ENCODE measurements at regions not wholly inside any gene's neighbourhood (a gene's known extent, or its start where the extent isn't known, plus 50 kb on each side); places are given as distances from the start of the nearest gene placed in this dataset.
"Not testable (repeated sequence)": the region's sequence is repeated elsewhere in the genome, so short reads cannot be mapped to it uniquely, and the experiment has no call there.

DNA sequence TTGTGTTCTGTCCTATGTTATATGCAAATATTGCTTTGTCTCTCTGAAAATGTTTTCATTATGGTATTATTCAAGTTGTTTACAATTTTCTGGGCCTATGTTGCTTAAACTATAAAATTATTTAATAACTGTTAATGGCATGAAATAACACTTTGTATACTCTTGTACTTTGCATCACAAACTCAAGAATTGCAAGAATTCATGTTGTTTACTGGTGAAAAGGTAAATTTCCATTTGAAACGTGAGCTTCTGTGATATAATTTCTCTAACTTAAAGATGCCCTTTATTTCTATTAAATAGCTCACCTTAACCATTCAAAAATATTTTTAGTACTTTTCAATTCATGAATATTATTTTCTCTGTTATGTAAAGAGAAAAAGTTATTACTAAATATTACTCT, 1504.2 kb downstream of the SUCLG1 start:
- no peak for DNase-seq (ENCODE audit: low spot score)

DNA sequence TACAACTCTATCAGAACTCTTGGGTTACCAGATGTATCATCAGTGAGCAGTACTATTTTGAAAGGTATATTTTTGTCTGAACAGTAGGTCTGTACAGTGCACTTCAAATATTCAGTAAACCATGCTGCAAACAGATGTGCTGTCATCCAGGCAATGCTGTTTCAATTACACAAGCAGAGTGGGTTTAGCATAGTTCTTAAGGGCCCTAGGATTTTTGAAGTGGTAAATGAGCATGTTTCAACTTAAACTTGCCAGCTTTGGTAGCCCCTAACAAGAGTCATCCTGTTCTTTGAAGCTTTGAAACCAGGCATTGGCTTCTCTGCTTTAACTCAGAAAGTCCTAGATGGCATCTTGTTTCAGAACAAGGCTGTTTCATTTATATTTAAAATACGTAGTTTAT, 1519.9 kb downstream of the SUCLG1 start:
- no peak for DNase-seq (ENCODE audit: low spot score)

DNA sequence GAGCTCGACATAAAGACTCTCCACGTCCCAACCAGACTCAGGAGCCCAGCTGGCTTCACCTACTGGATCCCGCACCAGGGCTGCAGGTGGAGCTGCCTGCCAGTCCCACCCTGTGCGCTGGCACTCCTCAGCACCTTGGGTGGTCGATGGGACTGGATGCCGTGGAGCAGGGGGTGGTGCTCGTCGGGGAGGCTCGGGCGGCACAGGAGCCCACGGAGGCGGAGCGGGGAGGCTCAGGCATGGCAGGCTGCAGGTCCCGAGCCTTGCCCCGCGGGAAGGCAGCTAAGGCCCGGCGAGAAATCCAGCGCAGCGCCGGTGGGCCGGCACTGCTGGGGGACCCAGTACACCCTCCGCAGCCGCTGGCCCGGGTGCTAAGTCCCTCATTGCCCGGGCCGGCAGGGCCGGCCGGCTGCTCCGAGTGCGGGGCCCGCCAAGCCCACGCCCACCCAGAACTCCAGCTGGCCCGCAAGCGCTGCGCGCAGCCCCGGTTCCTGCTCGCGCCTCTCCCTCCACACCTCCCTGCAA, 1520.7 kb downstream of the SUCLG1 start:
- not testable (repeated sequence) for DNase-seq (ENCODE audit: low spot score)

DNA sequence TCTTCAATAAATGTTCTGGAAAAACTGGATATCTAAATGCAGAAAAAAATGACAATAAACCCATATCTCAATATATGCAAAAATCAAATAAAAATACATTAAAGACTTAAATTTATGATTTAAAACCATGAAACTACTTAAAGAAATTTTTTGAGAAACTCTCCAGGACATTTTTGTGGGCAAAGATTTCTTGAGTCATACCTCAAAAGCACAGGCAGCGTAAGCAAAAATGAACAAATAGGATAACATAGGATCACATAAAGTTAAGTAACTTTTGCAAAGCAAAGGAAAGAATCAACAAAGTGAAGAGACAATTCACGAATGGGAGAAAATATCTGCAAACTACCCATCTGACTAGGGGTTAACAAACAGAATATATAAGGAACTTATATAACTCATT, 1545.5 kb downstream of the SUCLG1 start:
- no peak for DNase-seq (ENCODE audit: low spot score)

DNA sequence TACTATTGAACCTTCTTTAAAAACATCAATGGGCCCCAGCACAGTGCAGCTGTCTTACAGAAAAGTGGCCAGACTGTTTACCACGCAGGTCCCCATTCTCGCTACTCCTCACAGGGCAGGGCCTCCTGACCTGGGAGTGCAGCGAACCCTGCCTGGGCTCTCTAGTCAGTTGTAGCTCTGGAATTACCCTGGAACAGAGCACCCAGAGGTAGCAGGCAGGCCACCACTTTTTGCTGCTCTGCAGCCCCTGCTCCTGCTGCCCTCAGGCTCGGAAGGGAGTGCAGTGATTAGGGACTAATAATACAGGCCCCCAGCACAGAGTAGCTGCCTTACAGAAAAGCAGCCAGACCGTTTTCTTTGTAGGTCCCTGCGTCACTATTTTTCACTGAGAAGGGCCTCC, 1563.0 kb downstream of the SUCLG1 start:
- no peak for DNase-seq (ENCODE audit: low spot score)

DNA sequence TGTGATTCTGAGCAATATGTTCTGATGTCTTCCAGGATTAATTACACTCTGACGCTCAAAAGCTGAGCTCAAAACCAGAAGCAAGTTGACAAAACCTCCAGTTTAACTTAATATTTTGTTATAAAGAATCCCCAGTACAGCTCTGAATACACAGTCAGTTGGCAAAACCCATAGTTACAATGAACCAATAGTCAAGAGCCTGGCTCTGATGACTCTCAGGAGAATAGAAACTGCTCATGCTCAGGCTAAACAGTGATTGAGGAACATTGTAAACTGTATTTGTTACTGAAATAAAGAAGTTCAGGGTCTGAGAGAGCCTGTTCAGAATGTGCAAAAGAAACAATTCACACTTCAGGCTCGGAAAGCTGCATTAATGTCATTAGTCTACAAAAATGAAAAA, 1565.9 kb downstream of the SUCLG1 start:
- DNase-seq (ENCODE audit: low spot score) = no peak

DNA sequence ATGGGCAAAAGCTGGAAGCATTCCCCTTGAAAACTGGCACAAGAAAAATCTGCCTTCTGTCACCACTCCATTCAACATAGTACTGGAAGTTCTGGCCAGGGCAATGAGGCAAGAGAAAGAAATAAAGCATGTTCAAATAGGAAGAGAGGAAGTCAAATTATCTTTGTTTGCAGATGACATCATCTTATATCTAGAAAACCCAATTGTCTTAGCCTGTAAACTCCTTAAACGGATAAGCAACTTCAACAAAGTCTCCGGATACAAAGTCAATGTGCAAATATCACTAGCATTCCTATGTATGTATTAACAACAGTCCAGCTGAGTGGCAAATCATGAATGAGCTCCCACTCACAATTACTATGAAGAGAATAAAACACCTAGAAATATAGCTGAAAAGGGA, 1579.3 kb downstream of the SUCLG1 start:
- DNase-seq (ENCODE audit: low spot score) = no peak

DNA sequence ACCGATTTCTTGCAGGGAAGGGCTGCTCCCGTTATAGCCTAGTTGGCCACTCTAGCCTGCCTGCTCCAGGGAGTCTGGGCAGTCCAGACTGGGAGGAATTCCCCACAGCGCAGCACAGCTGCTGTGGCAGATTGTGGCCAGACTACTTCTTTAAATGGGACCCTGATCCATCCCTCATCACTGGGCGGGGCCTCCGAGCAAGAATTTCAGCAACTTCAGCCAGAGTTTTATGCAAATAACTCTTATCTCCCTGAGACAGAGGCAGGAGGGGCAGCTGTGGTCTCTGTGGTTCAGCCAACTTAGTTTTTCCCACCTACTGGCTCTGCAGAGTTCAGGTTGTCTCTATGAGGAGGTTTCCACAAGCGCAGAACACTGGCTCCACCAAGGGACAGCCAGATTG, 1583.2 kb downstream of the SUCLG1 start:
- no peak for DNase-seq (ENCODE audit: low spot score)

DNA sequence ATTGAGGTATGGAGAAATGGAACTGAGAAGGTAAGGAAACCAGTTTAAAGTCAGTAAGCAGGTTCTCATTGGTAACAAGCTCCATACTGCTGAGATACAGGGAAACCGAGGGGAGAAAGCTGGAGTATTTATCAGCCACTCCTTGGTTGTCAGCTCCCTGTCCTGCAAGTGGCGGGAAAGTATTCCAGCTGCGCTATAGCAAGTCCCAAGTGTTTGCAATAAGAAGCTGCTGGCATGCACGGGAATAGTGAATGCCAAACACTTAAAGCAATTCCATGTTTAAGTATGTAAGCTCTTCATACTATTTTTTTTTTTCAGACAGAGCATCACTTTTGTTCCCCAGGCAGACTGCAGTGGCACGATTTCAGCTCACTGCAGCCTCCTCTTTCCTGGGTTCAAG, 1601.1 kb downstream of the SUCLG1 start:
- no peak for DNase-seq (ENCODE audit: low spot score)

DNA sequence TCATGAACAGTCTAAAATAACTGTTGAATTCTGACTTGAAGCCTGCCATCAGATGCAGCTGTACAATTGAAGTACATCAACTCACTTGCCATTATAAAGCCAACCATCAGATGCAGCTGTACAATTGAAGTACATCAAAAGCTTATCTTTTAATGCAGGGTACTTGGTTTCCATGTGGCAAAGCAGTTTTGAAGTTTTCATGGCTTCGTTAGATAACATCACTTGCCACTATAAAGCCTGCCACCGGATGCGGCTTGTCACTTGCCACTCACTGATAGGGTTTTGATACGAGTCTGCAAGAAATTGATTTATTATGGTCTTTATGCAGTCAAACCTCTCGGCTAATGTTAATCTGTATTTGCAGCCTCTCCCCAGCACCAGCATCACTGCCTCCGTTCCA, 1605.8 kb downstream of the SUCLG1 start:
- DNase-seq (ENCODE audit: low spot score) = no peak

DNA sequence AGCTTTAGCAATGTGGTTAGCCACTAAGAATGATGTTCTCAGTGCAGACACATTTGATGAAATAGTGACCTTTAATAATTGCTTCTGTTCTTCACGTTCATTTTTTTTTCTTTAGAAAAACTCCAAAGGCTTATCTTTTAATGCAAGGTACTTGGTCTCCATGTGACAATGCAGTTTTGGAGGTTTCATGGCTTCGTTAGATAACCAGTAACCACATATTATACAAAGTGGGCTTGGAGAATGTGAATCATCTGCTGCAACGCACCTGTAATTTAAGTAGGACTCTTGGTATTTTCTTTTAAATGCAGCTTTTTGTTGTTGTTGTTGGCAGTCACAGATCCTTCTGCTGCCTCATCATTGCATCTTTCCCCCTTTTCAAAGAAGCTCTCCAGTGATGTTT, 1606.3 kb downstream of the SUCLG1 start:
- DNase-seq (ENCODE audit: low spot score) = no peak

DNA sequence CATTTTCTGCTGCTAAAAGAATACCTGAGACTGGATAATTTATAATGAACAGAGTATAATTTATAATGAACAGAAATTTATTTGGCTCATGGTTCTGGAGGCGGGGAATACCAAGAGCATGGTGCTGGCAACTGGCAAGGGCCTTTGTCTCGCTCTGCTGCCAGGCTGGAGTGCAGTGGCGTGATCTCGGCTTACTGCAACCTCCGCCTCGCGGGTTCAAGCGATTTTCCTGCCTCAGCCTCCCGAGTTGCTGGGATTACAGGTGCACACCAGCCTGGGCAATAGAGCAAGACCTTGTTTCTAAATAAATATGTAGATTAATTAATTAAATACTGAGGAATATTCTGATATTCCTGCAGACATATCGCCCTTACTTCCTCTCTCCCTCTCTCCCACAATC, 1610.8 kb downstream of the SUCLG1 start:
- no peak for DNase-seq (ENCODE audit: low spot score)

DNA sequence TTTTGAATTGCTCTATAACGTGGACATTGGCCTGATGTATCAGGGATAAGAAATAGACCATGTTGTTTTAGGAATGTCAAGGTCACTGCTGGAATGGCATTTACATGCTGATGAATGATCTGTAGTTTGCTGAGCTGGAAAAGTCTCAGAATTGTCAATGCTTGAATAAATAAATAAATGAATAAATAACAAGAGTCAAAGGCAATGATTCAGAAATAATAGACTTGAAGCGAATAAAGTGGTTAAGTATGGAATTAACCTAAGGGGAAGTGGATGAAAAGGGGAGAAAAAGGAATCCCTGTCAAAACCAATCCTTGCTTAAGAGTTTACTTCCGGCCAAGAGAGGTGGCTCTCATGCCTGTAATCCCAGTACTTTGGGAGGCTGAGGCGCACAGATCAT, 1620.0 kb downstream of the SUCLG1 start:
- DNase-seq (ENCODE audit: low spot score) = no peak

DNA sequence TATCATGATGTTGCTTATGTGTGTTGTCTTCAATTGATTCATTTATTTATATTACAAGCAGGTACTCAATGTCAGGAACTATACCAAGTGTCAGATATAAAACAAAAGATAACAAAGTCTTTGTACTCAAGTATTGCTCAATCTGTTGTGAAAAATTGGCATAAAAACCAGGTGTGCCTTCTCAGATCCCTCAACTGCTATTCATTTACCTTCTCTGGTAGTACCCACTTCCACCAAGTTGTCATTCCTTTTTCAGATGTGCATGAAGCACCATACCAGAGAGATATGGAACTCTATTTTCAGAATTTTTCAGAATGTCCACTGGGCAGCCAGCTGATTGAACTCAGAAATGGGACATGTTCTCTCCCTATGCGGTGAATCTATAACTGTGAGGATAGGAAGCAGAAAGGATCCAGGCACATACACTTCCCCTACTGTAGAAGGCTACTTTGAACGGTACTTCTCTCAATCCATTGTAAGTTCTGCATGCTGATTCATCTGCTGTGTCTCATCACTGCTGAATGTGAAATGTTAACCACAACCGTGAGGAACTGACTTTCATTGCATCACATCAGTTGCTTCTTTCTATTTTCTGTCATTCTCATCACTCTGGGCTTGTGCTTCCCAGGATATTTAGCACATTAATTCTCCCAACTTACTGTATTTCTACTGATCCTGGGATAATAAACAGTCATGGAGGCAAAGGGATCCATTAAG, 1621.3 kb downstream of the SUCLG1 start:
- no peak for DNase-seq (ENCODE audit: low spot score)

DNA sequence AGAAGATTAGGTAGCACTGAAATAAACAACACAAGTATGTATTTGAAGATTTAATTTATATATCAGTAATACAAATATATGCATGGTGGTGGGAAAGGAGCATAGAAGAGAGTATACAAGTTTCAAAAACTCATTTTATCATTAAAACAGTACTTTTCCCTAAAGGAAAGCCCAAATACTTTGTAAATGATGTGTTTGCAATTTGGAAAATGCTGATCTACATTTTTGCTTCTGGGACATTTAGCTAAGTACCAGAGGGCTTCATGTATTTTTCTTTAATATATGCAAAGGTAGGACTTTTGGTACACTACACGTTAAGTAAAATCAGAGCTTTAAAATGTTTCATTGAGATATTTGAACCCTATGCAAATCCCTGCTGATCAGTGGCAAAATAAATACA, 1624.2 kb downstream of the SUCLG1 start:
- DNase-seq (ENCODE audit: low spot score) = no peak

DNA sequence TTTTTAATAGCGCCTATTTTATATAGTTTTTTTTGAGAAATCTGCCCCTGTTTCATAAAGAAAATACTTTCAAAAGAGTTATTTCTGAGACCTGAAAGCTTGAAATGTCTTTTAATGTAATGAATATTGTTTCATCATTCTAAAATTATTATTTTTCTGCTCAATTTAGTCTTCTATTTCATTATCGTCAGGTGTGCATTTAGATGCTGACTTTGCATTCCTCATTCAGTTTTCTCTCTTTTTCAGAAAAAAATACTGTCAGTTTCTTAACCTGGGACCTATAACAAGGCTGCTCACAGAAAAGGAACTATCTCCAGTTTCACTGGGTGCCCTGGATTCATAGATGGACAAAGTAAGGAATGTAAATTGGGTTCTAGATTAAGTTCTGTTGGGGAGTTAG, 1631.7 kb downstream of the SUCLG1 start:
- no peak for DNase-seq (ENCODE audit: low spot score)

DNA sequence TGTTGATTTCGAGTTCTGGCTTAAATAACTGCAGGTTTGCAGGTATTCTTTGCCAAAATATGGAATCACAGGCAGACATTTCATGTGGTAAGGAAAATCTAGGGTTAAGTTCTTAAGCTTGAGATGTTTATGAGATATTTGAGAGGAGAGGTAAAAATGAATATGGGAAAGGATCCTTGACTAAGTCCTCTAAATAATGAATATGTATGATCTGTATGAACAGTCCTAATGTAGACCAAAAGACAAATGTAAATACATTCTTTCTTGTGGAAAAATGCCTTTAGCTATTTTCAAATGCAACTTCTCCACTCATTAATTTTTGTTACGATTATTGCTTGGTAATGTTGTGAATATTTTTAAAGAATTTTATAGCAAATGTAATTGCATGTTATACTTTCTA, 1632.6 kb downstream of the SUCLG1 start:
- DNase-seq (ENCODE audit: low spot score) = no peak

DNA sequence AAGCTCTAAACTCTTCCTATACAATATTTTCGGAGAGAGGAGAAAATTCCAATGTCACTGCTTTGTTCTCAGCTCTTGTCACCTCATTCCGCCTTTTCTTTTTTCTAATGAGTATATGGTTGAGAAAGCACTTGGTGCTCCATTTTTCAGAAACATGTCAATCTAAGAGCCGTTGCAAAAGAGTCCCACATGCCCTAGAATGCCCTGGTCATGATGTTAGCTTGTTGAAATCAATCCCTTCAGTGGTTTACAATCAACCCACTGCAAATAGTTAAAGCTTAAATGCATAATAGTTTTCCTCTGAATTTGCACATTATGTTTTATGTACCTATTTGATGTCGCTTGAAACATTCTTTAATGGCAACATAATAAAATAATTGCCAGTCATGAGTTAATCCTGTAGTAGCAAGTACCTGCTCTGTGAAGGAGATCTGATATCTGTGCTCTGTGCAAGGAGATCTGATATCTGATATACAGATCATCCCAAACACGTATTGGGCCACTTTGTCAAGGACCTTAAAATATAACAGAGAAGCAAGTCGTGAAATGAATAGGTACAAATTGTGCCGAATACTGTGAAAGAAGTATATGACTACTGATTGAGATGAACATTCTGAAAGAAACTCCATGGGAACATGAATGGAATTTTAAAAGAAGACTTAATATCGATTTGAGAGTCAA, 1633.5 kb downstream of the SUCLG1 start:
- no peak for DNase-seq (ENCODE audit: low spot score)

DNA sequence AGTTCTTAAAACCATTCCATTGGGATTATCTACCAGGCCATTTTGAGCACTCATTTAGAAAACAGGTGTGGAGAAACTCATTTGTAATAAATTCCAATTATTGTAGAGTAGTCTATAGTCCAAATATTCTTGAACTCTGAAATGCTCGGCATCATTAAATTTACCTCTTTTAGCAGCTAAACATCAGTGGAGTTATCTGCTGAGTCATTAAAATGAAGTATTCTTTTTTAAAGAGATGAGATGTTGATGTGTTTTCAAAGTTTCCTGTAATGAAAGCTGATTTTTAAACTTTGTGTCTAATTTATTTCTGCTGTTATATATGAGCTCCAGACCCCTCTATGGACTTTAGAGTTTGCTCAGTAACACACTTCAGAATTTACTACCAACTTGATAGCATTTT, 1635.2 kb downstream of the SUCLG1 start:
- DNase-seq (ENCODE audit: low spot score) = no peak

DNA sequence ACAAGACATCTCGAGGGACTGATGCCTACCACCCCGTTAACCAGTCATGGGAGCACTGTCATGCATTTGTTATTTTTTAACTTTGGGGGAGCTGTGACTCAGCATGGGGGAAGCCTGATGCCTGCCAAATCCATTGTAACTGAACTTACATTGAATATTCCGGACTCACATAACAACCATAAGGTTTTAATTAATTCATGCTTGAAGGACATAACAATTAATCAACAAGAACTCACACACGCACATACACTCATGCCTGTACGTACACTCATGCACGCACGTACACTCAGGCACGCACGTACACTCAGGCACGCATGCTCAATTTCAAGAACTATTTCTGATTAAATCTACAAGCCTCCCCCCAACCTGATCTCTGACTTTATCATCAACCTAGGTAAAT, 1639.1 kb downstream of the SUCLG1 start:
- DNase-seq (ENCODE audit: low spot score) = no peak

DNA sequence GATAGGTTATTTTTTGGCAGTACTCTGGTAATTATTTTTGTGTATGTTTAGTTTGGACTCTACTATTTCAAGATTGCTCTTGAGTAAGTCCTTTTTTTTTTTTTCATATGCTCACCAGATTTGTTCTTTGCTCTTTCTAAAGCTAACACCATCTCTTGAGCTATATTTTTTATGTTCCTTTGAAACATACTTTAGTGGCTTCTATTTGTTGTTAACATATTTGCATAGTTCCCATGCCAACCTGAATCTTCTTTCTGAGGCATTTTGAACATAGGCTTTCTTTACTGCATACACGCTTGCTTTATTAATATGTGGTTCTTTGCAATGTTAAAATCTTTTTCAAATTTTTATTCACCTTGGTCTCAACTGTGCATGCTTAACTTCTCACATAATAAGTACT, 1644.9 kb downstream of the SUCLG1 start:
- no peak for DNase-seq (ENCODE audit: low spot score)

DNA sequence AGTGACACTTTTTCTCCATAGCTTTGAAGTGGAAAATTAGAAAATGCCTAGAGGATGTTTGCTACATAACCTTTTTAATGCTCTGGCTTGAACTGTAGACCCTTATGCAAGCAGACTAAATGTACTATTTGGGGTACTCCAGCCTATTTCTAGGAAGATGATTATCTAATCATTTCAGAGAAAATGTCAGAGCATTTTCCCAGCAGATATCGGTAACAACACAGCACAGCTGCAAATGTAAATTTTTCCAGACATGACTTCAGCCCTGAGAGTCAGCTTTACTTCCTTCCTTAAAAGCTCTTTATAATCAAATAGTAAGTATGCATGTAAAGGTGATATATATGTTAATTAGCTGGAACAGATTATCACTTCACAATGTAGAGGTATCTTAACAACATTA, 1647.1 kb downstream of the SUCLG1 start:
- no peak for DNase-seq (ENCODE audit: low spot score)

DNA sequence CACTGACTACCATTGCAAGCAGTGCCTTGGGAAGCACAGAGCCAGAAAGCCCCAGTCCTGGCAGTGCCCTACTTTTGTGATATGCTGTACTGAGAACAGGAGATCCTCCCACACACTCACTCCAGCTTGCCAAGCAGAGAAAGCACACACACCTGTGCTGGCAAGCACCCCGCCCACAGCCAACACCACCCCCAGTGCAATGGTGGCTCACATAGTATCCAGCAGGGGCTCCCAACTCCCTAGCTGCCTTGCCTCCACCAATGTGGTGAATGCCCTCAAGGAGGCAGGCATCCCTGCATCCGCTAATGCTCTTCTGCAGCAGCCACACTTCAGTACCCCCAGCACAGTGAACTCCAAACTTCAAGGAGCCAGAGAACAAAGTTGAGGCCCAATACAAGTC, 1655.8 kb downstream of the SUCLG1 start:
- no peak for DNase-seq (ENCODE audit: low spot score)

DNA sequence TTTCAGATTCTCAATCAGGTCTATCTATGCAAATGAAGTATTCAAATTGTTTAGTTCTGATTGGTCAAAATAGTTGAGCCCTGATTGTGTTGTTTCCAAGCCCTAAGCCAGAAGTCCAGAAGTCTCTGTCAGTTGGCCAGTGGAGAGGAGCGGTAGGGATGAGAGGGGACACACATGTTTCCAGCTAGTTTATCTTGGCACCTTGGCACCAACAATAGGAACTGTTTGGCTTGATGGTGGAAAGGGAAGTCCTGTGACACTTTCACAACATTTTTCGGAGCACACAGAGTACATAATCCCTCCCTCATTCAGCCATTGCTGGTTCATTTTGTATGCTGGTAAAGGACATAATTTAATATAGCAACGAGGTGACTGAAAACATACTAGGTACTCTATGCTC, 1661.6 kb downstream of the SUCLG1 start:
- DNase-seq (ENCODE audit: low spot score) = no peak
